Activated naive CD4-positive, alpha-beta T cell treated with anti-CD3 and anti-CD28 coated beads for 36 hours (primary cell): ENCODE measurements at regions not wholly inside any gene's neighbourhood (a gene's known extent, or its start where the extent isn't known, plus 50 kb on each side); places are given as distances from the start of the nearest gene placed in this dataset.

ENCODE experiments used
- CTCF ChIA-PET: fragments of 350-600 bp; sonication (Branson Sonifier 250); formaldehyde crosslinking; loops from one replicate; lab custom pipeline; 2021; ENCODE audit warnings: antibody characterized with exemption; lab: Charles Lee
- DNase-seq: peaks from one replicate; pipeline ENCODE4 v3.0.0-alpha.2; 2020
- H3K27ac Mint-ChIP-seq: one replicate; pipeline ENCODE4 v1.8.0; 2021; ENCODE audit warnings: mild to moderate bottlenecking, mixed read lengths
- H3K27me3 Mint-ChIP-seq: one replicate; pipeline ENCODE4 v1.8.0; 2021; ENCODE audit warnings: low read depth, mixed read lengths
- H3K36me3 Mint-ChIP-seq: one replicate; pipeline ENCODE4 v1.8.0; 2021; ENCODE audit warnings: low read depth, mixed read lengths
- H3K4me1 Mint-ChIP-seq: one replicate; pipeline ENCODE4 v1.8.0; 2021; ENCODE audit warnings: low read depth, mixed read lengths
- H3K4me3 Mint-ChIP-seq: one replicate; pipeline ENCODE4 v1.8.0; 2021; ENCODE audit warnings: mild to moderate bottlenecking, moderate library complexity, mixed read lengths
- H3K9me3 Mint-ChIP-seq: one replicate; pipeline ENCODE4 v1.8.0; 2021; ENCODE audit warnings: mixed read lengths
- intact Hi-C: fragments of 100-400 bp; cut with micrococcal nuclease; formaldehyde crosslinking; loops from one replicate; pipeline ENCODE4 v1.15.1; 2023

DNA sequence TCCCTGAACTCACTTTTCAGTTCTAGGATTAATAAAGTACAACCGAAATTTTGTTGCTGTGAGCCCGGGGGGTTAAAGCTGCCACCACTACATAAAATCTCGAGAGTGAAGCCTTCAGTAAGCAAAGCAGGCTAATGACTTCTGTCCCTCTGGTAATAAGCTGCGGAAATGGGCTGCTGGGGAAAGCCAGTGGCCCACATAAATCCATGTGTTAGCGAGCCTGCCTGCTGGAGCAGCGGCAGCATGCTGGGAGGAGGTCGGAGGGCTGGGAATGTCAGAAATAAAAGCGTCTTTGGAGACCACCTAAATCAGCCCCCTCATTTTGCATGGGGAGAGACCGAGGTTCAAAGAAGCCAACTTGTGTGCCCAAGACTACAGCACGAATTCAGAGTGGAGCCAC is 371.7 kb downstream of the TNS1 start:
- CTCF ChIA-PET: interaction anchor here (0.6 kb wide), 1 partner anchor 345 kb away, joined by 3 read pairs; no protein-coding TSS in a partner anchor
- no peaks in the 10 kb centered on the region for H3K9me3 Mint-ChIP-seq
- DNase-seq: no peak

DNA sequence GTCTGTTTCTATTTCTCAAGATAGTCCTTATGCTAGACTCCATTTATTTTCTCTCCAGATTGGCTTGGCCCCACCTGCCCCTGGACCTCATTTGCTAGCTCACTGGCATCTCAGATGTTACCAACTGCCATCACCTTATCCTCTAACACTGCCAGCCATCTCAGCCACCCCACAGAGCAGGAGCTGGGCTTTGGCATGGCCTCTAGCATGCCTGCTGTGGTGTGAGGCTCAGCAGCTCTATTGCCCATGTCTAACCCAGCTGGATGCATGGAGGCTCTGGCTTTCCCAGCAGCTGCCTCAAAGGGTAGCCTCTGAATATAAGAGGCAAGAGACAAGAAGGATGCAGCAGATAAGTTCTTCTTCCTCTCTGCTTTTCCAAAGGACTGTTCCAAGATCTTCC is 373.4 kb downstream of the TNS1 start:
- DNase-seq: no peak
- intact Hi-C loops: no loop called here
- H3K36me3 Mint-ChIP-seq: no peaks in the 10 kb centered on the region
- CTCF ChIA-PET: no interaction called here
- no peaks in the 10 kb centered on the region for H3K4me1 Mint-ChIP-seq
- no peaks in the 10 kb centered on the region for H3K27me3 Mint-ChIP-seq
- no peak overlapping the region for H3K4me3 Mint-ChIP-seq
- no peaks in the 10 kb centered on the region for H3K9me3 Mint-ChIP-seq
- no peak overlapping the region for H3K27ac Mint-ChIP-seq

More for the DNA sequence above, 371.7 kb downstream of the TNS1 start:
- H3K36me3 Mint-ChIP-seq: no peaks in the 10 kb centered on the region
- H3K4me1 Mint-ChIP-seq: no peaks in the 10 kb centered on the region
- H3K4me3 Mint-ChIP-seq: no peak overlapping the region
- intact Hi-C loops: no loop called here
- no peak overlapping the region for H3K27ac Mint-ChIP-seq
- H3K27me3 Mint-ChIP-seq: no peaks in the 10 kb centered on the region

DNA sequence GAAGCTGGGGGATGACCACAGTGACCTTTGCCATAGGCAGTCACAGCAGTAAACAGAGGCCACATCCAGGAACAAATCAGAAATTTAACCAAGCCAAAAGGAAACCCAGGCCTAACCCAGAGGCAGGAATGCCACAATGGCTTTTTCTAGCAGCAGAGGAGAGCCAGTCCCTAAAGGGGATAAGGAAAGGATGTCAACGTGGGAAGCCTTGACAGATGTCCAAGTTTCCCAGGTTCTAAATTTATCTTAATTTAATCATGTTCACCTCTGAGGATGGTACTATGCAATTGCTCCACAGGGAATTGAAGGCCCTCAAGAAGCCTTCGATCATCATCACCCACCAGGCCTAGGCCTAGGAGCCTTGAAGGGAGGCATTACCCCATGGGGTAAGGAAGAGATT is 374.7 kb downstream of the TNS1 start:
- H3K4me1 Mint-ChIP-seq: no peaks in the 10 kb centered on the region
- H3K9me3 Mint-ChIP-seq: no peaks in the 10 kb centered on the region
- CTCF ChIA-PET: no interaction called here
- intact Hi-C loops: no loop called here
- no peak for DNase-seq
- H3K27me3 Mint-ChIP-seq: no peaks in the 10 kb centered on the region
- no peak overlapping the region for H3K27ac Mint-ChIP-seq
- no peaks in the 10 kb centered on the region for H3K36me3 Mint-ChIP-seq
- H3K4me3 Mint-ChIP-seq: no peak overlapping the region

DNA sequence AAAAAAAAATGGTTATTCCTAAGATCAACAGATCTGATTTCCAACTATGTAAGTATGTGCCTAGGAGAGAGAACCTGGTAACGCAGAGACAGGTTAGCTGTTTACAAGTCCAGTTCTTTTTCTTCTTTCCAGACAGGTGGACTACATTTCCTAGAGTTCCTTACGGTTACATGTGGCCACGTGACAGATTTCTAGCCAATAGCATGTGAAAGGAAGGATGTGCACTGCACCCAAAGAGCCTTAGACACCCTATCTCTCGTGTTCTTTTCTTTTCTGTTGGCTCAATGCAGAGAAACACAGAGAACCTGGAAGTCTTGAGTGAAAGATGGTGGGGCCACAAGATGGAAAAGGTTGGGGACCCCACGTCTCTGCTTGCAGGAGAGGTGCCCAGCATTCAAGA is 375.9 kb downstream of the TNS1 start:
- intact Hi-C loops: no loop called here
- CTCF ChIA-PET: no interaction called here
- Mint-ChIP-seq H3K36me3 (no peaks in the 10 kb centered on the region), H3K27me3 (no peaks in the 10 kb centered on the region), H3K27ac (no peak overlapping the region), H3K4me3 (no peak overlapping the region), H3K9me3 (no peaks in the 10 kb centered on the region), H3K4me1 (no peaks in the 10 kb centered on the region)
- DNase-seq: no peak

DNA sequence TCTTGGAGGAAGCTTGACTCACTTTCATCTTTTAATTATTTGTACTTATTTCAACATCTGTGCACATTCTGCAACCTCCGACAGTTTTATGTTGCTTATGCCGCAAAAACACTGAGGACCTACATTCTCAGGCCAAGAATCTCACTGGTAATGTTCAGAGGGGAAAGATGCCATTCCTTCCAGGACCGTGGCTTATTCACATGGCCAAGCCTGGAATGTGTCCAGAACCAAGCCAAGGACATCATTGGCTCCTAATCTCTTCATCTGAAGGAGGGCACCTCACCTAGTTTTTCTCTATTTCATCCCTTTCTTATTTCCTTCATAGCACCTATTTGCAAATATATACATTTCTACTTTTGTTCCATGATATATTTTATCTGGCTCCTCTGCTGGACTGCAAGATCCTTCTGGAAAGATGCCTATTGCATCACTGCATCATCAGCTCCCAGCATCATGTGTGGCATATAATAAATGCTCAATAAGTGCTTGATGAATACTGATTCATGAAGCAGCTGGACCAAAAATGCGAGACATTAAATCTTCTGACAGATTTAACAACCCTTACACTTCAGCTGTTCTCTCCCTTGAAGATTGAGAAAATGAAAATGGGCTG is 377.1 kb downstream of the TNS1 start:
- no peak for DNase-seq
- CTCF ChIA-PET: no interaction called here
- no peaks in the 10 kb centered on the region for H3K4me1 Mint-ChIP-seq
- H3K27ac Mint-ChIP-seq: no peak overlapping the region
- no peak overlapping the region for H3K4me3 Mint-ChIP-seq
- intact Hi-C loops: no loop called here
- no peaks in the 10 kb centered on the region for H3K27me3 Mint-ChIP-seq
- no peaks in the 10 kb centered on the region for H3K9me3 Mint-ChIP-seq
- no peaks in the 10 kb centered on the region for H3K36me3 Mint-ChIP-seq

DNA sequence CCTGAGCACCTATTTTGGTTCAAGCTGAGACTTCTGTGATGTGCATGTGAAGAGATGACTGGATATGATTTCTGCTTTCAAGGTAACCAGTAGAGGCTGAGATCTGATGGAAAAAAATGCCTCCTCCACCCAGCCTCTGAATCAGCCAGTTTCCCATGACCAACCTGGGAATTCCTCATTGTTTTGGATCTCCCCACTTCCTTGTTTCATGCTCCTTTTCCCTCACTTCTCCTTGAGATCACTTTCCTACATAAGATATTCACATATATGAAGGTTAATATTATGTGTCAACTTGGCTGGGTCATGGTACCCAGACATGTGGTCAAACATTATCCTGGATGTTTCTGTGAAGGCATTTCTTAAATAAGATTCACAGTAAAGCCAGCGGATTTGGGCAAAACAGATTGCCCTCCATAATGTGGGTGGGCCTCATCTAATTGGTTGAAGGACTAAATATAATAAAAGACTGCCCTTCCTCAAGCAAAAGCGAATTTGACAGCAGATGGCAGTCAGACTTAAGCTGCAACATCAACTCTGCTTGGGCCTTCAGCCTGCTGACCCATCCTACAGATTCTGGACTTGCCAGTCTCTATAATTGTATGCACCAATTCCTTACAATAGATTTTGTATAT is 379.4 kb downstream of the TNS1 start:
- H3K27ac Mint-ChIP-seq: no peak overlapping the region
- H3K27me3 Mint-ChIP-seq: no peaks in the 10 kb centered on the region
- CTCF ChIA-PET: no interaction called here
- no peaks in the 10 kb centered on the region for H3K4me1 Mint-ChIP-seq
- H3K36me3 Mint-ChIP-seq: no peaks in the 10 kb centered on the region
- H3K4me3 Mint-ChIP-seq: no peak overlapping the region
- intact Hi-C loops: no loop called here
- DNase-seq: no peak
- no peaks in the 10 kb centered on the region for H3K9me3 Mint-ChIP-seq

DNA sequence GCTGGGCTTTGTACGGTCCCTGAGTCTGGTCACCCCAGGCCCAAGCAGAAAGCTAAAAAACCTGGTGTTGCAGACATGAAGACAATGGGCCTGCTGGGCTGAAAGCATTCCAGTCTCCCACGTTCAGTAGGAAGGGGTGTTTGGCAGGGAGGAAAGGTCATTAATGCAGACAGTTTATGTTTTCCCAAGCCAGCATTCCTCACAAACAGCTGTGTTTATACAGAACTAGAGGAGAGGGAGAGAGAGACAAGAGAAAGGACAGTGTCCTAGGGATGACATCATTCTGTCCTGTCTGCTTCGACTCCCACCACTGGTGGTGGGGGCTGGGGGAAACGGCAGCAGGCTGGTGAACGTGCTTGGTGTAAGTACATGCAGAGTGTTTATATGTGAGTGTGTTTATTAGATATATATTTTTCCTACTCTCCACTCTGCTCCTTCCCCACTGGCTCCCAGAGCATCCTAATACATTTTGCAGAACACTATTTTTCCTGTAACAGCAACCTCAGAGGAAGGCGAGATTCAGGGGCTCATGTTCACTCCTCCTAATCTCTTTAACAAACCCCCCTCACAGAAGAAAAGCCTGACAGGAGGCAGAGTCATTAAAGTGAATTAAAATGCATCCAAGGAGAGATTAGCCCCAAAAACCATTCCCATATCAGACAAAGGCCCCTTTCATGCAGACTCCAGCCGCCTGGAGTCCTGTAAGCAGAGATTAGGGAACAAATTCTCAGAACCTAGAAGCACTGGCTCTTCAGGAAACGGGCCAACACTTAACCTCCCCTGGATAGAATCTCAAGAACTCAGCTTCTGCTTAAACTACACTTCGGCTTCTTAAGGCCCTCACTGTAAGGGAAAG is 380.4 kb downstream of the TNS1 start:
- intact Hi-C loops: no loop called here
- no peak for DNase-seq
- H3K27ac Mint-ChIP-seq: no peak overlapping the region

DNA sequence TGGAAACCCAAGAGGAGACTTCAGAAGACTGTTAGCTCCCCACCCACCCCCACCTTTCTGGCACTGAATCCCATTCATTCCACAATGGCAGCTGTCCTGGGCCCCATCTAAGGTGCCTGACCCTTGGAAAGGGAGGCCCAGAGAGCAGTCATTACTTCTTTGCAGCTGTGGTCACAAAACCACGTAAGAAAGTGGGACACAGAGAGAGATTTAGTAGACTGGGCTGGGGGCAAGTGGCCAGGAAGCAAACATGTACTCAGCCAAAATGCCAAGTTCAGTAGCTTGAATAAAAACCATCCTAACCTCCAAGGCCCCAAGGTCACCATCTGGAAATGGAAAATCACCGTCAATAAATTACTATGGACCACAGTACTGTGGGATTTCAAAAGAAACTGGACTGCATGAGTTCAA is 381.4 kb downstream of the TNS1 start:
- Mint-ChIP-seq H3K9me3 (no peaks in the 10 kb centered on the region), H3K27ac (no peak overlapping the region), H3K27me3 (no peaks in the 10 kb centered on the region), H3K36me3 (no peaks in the 10 kb centered on the region), H3K4me3 (no peak overlapping the region), H3K4me1 (no peaks in the 10 kb centered on the region)
- intact Hi-C loops: no loop called here
- CTCF ChIA-PET: interaction anchor here (0.9 kb wide), 1 partner anchor 30 kb away, joined by 4 read pairs; no protein-coding TSS in a partner anchor
- no peak for DNase-seq

More for the DNA sequence above, 380.4 kb downstream of the TNS1 start:
- CTCF ChIA-PET: no interaction called here
- H3K36me3 Mint-ChIP-seq: no peaks in the 10 kb centered on the region
- no peak overlapping the region for H3K4me3 Mint-ChIP-seq
- no peaks in the 10 kb centered on the region for H3K9me3 Mint-ChIP-seq
- no peaks in the 10 kb centered on the region for H3K4me1 Mint-ChIP-seq
- H3K27me3 Mint-ChIP-seq: no peaks in the 10 kb centered on the region

DNA sequence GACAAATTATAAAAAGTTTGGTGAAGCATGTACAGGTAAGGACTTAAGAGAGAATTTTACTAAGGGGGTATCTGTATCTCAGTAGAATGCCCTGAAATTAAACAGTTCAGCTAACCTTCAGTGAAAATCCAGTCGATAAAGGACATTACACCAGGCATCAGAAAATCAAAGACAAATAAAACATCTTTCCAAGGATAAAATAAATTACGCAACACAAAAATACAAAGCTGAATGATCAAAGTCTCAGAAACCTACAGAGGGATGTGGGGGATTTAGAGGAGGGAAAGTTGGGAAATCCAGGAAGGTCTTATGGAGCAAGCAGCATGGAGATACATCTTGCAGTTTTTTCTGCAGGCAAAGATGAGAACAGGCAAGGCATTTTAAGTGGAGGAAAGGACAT is 384.1 kb downstream of the TNS1 start:
- no peaks in the 10 kb centered on the region for H3K36me3 Mint-ChIP-seq
- no peaks in the 10 kb centered on the region for H3K9me3 Mint-ChIP-seq
- peaks cover 11% of the 10 kb centered on the region for H3K4me1 Mint-ChIP-seq
- H3K27ac Mint-ChIP-seq: no peak overlapping the region
- no peaks in the 10 kb centered on the region for H3K27me3 Mint-ChIP-seq
- no peak overlapping the region for H3K4me3 Mint-ChIP-seq
- no peak for DNase-seq
- intact Hi-C loops: loop anchor here (10.0 kb wide), 1 partner anchor 764 kb away; no protein-coding TSS in a partner anchor
- CTCF ChIA-PET: interaction anchor here (1.5 kb wide), 1 partner anchor 32 kb away, joined by 7 read pairs; no protein-coding TSS in a partner anchor

DNA sequence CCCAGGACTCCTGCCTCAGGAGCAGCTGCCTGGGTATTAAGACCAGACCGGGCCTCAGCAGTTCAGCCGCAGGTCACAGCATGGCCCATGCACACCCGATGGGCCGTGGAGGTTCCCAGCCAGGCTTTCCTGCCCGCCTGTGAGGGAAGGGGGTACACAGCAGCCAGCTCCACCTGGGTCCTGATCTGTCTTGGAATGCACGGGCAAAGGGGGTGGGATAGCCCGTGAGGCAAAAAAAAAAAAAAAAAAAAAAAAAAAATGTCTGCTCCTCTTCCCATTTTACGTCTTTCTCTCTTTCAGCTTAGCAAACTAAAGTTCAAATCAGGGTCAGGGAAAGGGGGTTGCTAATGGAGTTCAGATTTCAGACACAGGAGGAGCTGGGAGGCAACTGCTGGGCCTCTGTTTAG is 385.2 kb downstream of the TNS1 start:
- CTCF ChIA-PET: interaction anchor here (1.4 kb wide), 1 partner anchor 33 kb away, joined by 3 read pairs; no protein-coding TSS in a partner anchor
- no peak overlapping the region for H3K27ac Mint-ChIP-seq

DNA sequence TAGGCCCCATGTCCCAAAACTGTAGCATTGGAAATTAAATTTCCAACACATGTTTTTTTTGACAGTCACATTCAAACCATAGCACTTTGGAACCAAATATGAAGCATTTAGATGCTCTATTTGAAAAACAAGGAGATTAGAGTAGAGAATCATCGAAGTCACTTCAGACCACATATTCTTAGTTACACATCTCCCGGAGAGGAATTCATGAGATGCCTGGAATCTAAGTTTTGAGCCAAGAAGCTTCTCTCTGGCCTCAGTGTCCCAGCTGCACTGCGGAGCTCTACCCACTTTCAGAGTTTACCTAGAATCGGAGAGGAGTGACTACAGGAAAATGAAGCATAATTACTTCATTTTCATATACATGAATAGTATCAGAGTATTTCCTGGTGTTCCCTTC is 385.9 kb downstream of the TNS1 start:
- H3K4me3 Mint-ChIP-seq: no peak overlapping the region
- H3K27me3 Mint-ChIP-seq: no peaks in the 10 kb centered on the region
- H3K4me1 Mint-ChIP-seq: peaks cover 17% of the 10 kb centered on the region
- CTCF ChIA-PET: interaction anchor here (0.6 to 1.4 kb wide), 2 partner anchors 25 to 34 kb away, joined by 3 read pairs; no protein-coding TSS in a partner anchor
- no peaks in the 10 kb centered on the region for H3K9me3 Mint-ChIP-seq
- intact Hi-C loops: loop anchor here (10.0 kb wide), 1 partner anchor 762 kb away; no protein-coding TSS in a partner anchor
- H3K36me3 Mint-ChIP-seq: no peaks in the 10 kb centered on the region
- no peak overlapping the region for H3K27ac Mint-ChIP-seq
- no peak for DNase-seq

More for the DNA sequence above, 385.2 kb downstream of the TNS1 start:
- intact Hi-C loops: loop anchor here (10.0 kb wide), 1 partner anchor 763 kb away; no protein-coding TSS in a partner anchor
- H3K9me3 Mint-ChIP-seq: no peaks in the 10 kb centered on the region
- H3K36me3 Mint-ChIP-seq: no peaks in the 10 kb centered on the region
- DNase-seq: no peak
- no peaks in the 10 kb centered on the region for H3K27me3 Mint-ChIP-seq
- no peak overlapping the region for H3K4me3 Mint-ChIP-seq
- H3K4me1 Mint-ChIP-seq: peaks cover 12% of the 10 kb centered on the region

DNA sequence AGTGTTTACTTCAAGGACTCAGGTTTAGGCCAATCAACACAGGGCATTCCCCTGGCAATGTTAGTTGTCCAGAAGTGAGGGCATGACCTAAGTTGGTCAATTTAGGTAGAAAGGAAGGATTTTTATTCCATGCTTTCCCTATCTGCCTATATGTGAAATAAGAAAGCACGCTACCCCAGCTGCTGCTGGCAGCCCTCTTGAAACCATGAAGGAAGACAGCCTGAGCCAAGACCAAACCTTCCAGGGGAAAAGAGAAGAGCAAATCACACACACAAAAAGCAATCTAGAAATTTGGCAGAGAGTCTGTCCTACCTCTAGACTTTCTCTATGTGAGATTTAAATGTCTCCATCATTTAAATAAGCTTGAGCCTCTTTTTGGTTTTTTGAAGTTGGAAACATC is 387.6 kb downstream of the TNS1 start:
- H3K4me3 Mint-ChIP-seq: no peak overlapping the region
- peaks cover 35% of the 10 kb centered on the region for H3K4me1 Mint-ChIP-seq
- CTCF ChIA-PET: no interaction called here
- H3K36me3 Mint-ChIP-seq: no peaks in the 10 kb centered on the region
- intact Hi-C loops: loop anchor here (10.0 kb wide), 1 partner anchor 760 kb away; no protein-coding TSS in a partner anchor
- H3K27me3 Mint-ChIP-seq: no peaks in the 10 kb centered on the region
- H3K9me3 Mint-ChIP-seq: no peaks in the 10 kb centered on the region
- peak overlapping the region; percentile 19 for H3K27ac Mint-ChIP-seq
- DNase-seq: no peak
